Inflammatory macrophage treated with lipopolysaccharide for 4 hours (primary cell): ENCODE measurements at regions not wholly inside any gene's neighbourhood (a gene's known extent, or its start where the extent isn't known, plus 50 kb on each side); places are given as distances from the start of the nearest gene placed in this dataset.
"Not testable (repeated sequence)": the region's sequence is repeated elsewhere in the genome, so short reads cannot be mapped to it uniquely, and the experiment has no call there.

Experiments used
- DNase-seq: peaks from one replicate; pipeline ENCODE4 v3.0.0-alpha.2; 2020

DNA sequence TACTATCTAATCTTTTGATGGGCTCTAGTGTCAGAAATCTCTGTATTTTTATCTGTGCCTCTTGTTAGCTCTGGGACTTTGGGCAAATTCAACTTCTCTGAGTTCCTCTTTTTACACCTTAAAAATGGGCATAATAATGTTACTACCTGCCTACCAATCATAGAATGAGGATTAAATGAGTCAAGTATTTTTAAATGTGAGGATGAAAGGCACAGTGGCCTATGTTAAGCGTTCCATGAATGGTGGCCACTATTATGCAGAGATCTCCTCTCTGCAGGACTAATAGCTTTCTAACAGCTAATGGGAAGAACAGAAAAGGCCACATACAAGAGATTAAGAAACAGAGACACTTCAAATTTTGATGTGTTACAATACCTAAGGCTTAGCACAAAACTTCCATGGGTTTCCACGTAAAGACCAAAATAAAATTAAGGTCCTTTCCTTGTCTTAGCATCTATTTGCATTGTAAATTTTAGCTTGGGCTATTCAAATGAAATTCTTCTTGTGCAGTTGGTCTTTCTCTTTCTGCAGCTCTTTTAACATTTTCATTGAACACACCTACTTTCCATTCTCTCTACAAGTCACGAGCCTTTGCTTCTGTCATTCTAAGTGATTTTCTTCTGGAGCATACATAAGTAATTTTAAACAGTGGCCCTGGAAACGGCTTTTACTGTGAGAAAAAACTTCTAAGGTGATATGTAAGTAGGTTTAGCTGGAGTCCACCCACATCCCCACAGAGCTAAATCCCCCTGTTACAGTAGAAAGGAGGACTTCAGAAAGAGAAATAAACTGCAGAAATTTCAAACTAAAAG lies 117.9 kb upstream of the MED14 start:
- no peak for DNase-seq

- DNase-seq = no peak
Observed at GRCh38 chrX:40853816-40854123, 118.4 kb upstream of the MED14 start.

GRCh38 chrX:40854242-40854641 lies 118.9 kb upstream of the MED14 start:
- DNase-seq = no peak

DNA sequence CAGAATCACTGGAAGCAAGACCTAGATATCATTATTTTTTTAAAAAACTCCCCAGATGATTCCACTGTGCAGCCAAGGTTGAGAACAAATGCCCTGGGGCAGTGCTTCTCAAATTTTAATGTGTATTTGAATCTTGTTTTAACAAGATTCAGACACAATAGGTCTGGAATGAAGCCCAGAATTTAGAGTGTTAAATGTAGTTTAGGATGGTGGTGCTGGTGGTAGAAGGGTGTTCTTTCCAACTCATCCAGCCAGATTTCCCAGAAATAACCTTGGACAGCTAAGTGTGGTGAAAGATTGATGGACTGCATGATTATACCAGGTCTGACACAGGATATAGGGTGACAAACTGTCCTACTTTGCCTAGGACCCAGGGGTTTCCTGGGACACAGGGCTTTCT lies 120.1 kb upstream of the MED14 start:
- no peak for DNase-seq

DNA sequence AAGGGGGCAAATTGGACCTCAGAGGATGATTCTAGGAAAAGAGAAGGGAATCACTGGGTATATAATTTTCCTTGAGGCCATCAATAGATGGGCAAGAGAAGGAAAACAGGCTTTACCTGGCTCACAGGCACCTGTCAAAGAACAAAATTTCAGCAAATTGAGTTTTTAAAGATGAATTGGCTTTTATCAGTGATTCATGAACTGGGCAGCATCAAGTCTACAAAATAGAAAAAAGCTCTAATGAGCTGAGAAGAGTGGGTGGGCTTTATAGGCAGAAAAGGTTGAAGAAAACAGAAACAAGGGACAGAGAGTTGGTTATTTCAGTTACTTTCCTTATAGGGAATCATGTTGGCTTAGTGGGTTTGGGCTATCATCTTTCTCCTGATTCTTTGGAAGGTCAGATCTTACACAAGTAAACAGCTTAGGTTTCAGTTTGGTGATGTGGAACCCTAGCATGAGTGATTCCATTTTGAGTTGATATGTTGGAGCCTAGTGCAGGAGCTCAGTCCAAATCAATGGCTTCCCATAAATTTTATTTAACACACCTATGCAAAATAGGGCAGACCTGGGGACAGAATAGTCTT lies 120.7 kb upstream of the MED14 start:
- no peak for DNase-seq

- DNase-seq = not testable (repeated sequence)
Observed at GRCh38 chrX:40861952-40862554, 126.7 kb upstream of the MED14 start.

DNA sequence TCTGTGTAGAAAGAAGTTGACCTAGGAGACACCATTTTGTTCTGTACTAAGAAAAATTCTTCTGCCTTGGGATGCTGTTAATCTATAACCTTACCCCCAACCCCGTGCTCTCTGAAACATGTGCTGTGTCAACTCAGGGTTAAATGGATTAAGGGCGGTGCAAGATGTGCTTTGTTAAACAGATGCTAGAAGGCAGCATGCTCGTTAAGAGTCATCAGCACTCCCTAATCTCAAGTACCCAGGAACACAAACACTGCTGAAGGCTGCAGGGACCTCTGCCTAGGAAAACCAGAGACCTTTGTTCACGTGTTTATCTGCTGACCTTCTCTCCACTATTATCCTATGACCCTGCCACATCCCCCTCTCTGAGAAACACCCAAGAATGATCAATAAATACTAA lies 127.9 kb upstream of the MED14 start:
- DNase-seq = not testable (repeated sequence)

- no peak for DNase-seq
Observed at GRCh38 chrX:40863671-40864070, 128.3 kb upstream of the MED14 start.

- no peak for DNase-seq
Observed at GRCh38 chrX:40864972-40865371, 129.6 kb upstream of the MED14 start.

DNA sequence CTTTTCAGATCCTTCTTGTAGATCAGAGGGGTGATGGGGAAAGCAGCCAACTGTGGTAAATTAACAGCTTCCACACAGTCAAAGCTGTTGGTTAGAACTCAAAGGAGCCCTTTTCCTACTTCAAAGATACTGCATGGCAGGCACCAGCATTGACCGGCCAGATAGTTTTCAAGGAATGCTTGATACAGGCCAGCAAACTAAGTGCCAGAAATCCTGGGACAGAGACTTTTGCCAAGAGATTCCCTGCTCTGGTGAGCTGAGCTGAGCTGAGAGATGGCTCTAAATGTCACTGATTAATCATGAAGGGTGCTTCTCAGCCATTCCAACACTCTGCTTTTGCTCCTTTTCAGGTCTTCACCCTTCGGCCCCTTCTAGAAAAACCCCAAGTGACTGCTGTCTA lies 131.6 kb upstream of the MED14 start:
- DNase-seq = no peak

GRCh38 chrX:40867352-40867751 lies 132.0 kb upstream of the MED14 start:
- no peak for DNase-seq

GRCh38 chrX:40868868-40869267 lies 133.5 kb upstream of the MED14 start:
- DNase-seq = no peak

DNA sequence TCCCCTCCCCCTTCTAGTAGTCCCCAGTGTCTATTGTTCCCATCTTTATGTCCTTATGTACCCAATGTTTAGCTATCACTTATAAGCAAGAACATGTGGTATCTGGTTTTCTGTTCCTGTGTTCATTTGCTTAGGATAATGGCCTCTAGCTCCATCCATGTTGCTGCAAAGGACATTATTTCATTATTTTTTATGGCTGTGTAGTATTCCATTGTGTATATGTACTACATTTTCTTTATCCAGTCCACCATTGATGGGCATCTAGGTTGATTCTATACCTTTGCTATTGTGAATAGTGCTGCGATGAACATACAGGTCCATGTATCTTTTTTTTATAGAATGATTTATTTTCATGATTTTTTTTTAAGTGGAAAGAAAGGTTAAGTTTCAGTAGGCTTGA lies 135.6 kb upstream of the MED14 start:
- DNase-seq = not testable (repeated sequence)

- DNase-seq = peak; percentile 40
Observed at GRCh38 chrX:40871385-40872082, 136.2 kb upstream of the MED14 start.

GRCh38 chrX:40872351-40872750 lies 137.0 kb upstream of the MED14 start:
- DNase-seq = peak; percentile 19

DNA sequence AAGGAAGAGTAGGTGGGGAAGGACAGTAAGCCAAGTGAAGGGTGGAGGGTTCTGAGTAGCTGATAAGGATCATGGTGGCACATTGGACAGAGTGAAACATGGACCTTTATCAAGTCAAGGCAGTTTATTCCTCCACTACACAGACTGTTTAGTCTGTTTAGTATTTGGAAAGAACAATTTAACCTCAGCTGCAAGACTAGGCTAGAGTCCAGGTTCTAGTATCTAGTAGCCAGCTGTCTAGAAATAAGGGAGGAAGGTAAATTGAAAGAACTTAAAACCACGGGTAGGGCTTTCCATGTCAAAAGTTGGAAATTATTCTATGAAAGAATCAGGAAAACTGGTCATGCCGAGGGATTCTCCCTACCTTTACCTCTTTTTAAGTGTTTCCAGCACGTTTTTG lies 140.1 kb upstream of the MED14 start:
- DNase-seq = no peak

DNA sequence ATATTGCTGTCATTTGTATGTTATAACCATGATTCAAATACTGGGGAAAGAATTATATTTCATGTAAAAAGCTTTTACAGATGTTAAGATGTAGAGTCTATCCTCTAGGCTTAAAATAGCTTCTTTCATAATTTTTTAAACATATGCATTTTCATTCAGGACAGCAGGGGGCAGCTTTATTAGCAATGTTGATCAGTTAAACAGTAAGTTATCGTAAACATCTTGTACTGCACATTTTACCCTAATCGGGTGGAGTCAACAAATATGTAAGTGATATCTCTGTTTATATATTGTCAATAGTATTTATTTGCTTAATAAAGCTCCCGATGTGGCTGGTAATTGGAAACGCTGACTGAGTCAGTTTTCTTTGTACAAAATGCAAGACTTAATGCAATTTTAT lies 142.5 kb upstream of the MED14 start:
- DNase-seq = peak; percentile 40

DNA sequence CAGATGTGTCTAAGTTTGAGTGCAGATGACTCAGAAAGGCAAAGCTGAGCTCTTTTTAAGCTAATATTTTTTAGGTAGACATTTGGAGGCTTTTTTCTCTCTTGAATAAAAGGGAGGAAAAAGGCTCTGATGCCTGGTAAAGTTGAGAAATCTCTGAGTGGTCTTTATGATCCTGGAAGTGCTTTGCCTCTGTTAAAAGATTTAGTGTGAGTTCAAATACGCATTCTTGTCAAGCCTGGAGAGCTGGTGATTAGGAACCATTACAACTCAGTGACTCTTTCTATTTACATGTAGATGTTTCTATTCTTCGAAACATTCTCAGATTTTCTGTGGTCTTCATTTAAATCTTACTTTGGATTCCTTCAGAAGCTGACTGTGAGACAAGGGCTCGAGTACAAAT lies 143.4 kb upstream of the MED14 start:
- DNase-seq = no peak

DNA sequence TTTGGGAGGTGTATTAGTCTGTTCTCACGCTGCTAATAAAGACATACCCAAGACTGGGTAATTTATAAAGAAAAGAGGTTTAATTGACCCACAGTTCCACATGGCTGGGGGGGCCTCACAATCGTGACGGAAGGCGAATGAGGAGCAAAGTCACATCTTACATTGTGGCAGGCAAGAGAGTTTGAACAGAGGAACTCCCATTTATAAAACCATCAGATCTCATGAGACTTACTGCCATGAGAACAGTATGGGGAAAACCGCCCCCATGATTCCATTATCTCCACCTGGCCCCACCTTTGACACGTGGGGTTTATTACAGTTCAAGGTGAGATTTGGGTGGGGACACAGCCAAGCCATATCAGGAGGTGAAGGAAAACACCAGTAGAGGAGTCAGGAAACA lies 143.8 kb upstream of the MED14 start:
- not testable (repeated sequence) for DNase-seq

GRCh38 chrX:40880712-40881111 lies 145.4 kb upstream of the MED14 start:
- DNase-seq = no peak

DNA sequence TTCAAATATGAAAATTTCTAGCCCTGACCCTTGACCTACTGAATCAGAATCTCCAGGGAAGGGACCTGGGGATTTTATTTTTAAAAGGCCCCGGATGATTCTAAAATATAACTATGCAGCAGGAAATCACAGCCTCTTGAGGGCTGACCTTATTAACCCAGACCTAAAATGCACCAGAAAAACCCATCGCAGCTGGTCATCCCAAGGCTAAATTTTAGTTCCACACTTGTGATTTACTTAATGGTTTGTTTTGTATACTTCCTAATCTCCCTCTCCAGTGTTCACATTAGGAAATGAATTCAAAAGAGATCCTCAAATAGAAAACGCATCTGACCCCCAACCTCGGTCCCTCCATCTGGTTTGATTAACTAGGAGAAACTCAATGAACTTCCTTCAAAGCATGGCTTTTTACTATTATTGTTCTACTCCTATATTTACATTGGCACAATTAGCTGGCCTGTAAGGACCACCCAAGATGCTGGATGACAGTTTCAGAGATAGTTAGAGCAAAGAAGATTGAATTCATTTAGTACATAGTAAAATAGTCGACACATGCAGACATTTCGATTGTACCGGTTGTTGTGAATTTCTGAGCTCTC lies 147.8 kb upstream of the MED14 start:
- DNase-seq = no peak

- DNase-seq = no peak
Observed at GRCh38 chrX:40885989-40886388, 150.6 kb upstream of the MED14 start.

- DNase-seq = no peak
Observed at GRCh38 chrX:40887476-40887875, 152.1 kb upstream of the MED14 start.

GRCh38 chrX:40891798-40892197 lies 156.5 kb upstream of the MED14 start:
- DNase-seq = no peak
